ENCODE measurements at regions not wholly inside any gene's neighbourhood (a gene's known extent, or its start where the extent isn't known, plus 50 kb on each side); places are given as distances from the start of the nearest gene placed in this dataset.
"Not testable (repeated sequence)": the region's sequence is repeated elsewhere in the genome, so short reads cannot be mapped to it uniquely, and the experiment has no call there.

- not testable (repeated sequence) for H2BK15ac ChIP-seq (ENCODE audit: low read depth, poor library complexity, severe bottlenecking); H3K14ac ChIP-seq (ENCODE audit: low read length in 2 of 2); H3K9ac ChIP-seq (ENCODE audit: low read length); H3K23ac ChIP-seq (ENCODE audit: low read length in 2 of 2); H2BK12ac ChIP-seq (ENCODE audit: low read length in 2 of 2); DNase-seq; H3K36me3 ChIP-seq (ENCODE audit: control insufficient read depth in 1 of 2, insufficient read depth in 2 of 2, low read depth in 1 of 2, low read length in 2 of 2); H3K18ac ChIP-seq (ENCODE audit: low read depth in 1 of 2, low read length in 2 of 2); H3K9me3 ChIP-seq (ENCODE audit: control insufficient read depth, low read length); H3K4me1 ChIP-seq (ENCODE audit: control insufficient read depth, insufficient read depth, low read depth, low read length); H4K8ac ChIP-seq (ENCODE audit: low read length); H2AK5ac ChIP-seq (ENCODE audit: low read length, severe bottlenecking); H2BK120ac ChIP-seq (ENCODE audit: low read depth, low read length); H3K79me1 ChIP-seq (replicated peaks; ENCODE audit: low read length, poor library complexity, severe bottlenecking); H3K4me2 ChIP-seq (ENCODE audit: low read length, poor library complexity, severe bottlenecking); H3K4ac ChIP-seq (ENCODE audit: low read depth in 1 of 2, low read length in 2 of 2); H2AFZ ChIP-seq (ENCODE audit: low read depth, low read length); H3K27me3 ChIP-seq (ENCODE audit: control insufficient read depth in 1 of 2, insufficient read depth in 1 of 2, low read length in 2 of 2); H4K91ac ChIP-seq (ENCODE audit: low read length); H3K4me3 ChIP-seq (ENCODE audit: insufficient read depth in 1 of 2, low read depth in 1 of 2, low read length in 2 of 2); H2BK5ac ChIP-seq (ENCODE audit: low read depth, low read length, poor library complexity, severe bottlenecking); H3K27ac ChIP-seq (ENCODE audit: low read length, poor library complexity, severe bottlenecking)
- 98% methylated on average over 12 of the region's 27 CpGs for WGBS
Measured at GRCh38 chr2:111672641-111673040, 211.4 kb downstream of the ANAPC1 start.

GRCh38 chr2:111673526-111673925 lies 210.5 kb downstream of the ANAPC1 start:
- no peak overlapping the region for H3K4me3 ChIP-seq (ENCODE audit: insufficient read depth in 1 of 2, low read depth in 1 of 2, low read length in 2 of 2)
- no peak overlapping the region for H2BK5ac ChIP-seq (ENCODE audit: low read depth, low read length, poor library complexity, severe bottlenecking)
- H3K27me3 ChIP-seq (ENCODE audit: control insufficient read depth in 1 of 2, insufficient read depth in 1 of 2, low read length in 2 of 2) = no peaks in the 10 kb centered on the region
- no peak overlapping the region for H2AK5ac ChIP-seq (ENCODE audit: low read length, severe bottlenecking)
- no peak overlapping the region for H2BK12ac ChIP-seq (ENCODE audit: low read length in 2 of 2)
- no peak overlapping the region for H2AFZ ChIP-seq (ENCODE audit: low read depth, low read length)
- no peak overlapping the region for H4K91ac ChIP-seq (ENCODE audit: low read length)
- WGBS = 65% methylated on average over 4 of the region's 4 CpGs
- DNase-seq = no peak
- no peaks in the 10 kb centered on the region for H3K36me3 ChIP-seq (ENCODE audit: control insufficient read depth in 1 of 2, insufficient read depth in 2 of 2, low read depth in 1 of 2, low read length in 2 of 2)
- H3K14ac ChIP-seq (ENCODE audit: low read length in 2 of 2) = no peak overlapping the region
- H3K18ac ChIP-seq (ENCODE audit: low read depth in 1 of 2, low read length in 2 of 2) = peak overlapping the region in 1 of 2 experiments; percentile 42
- H3K9me3 ChIP-seq (ENCODE audit: control insufficient read depth, low read length) = no peaks in the 10 kb centered on the region
- H2BK15ac ChIP-seq (ENCODE audit: low read depth, poor library complexity, severe bottlenecking) = no peak overlapping the region
- H3K4me1 ChIP-seq (ENCODE audit: control insufficient read depth, insufficient read depth, low read depth, low read length) = peaks cover 1% of the 10 kb centered on the region
- H3K9ac ChIP-seq (ENCODE audit: low read length) = no peak overlapping the region
- H3K79me1 ChIP-seq (replicated peaks; ENCODE audit: low read length, poor library complexity, severe bottlenecking) = no peaks in the 10 kb centered on the region
- no peak overlapping the region for H3K4me2 ChIP-seq (ENCODE audit: low read length, poor library complexity, severe bottlenecking)
- no peak overlapping the region for H3K4ac ChIP-seq (ENCODE audit: low read depth in 1 of 2, low read length in 2 of 2)
- H3K23ac ChIP-seq (ENCODE audit: low read length in 2 of 2) = no peak overlapping the region
- H2BK120ac ChIP-seq (ENCODE audit: low read depth, low read length) = no peak overlapping the region
- no peak overlapping the region for H3K27ac ChIP-seq (ENCODE audit: low read length, poor library complexity, severe bottlenecking)
- H4K8ac ChIP-seq (ENCODE audit: low read length) = no peak overlapping the region

- Histone ChIP-seq H3K27me3 (ENCODE audit: control insufficient read depth in 1 of 2, insufficient read depth in 1 of 2, low read length in 2 of 2) (peaks cover 0 to 9% of the 10 kb centered on the region in 2 experiments), H3K79me1 (replicated peaks; ENCODE audit: low read length, poor library complexity, severe bottlenecking) (no peaks in the 10 kb centered on the region), H2BK15ac (ENCODE audit: low read depth, poor library complexity, severe bottlenecking) (peak overlapping the region; percentile 40), H3K36me3 (ENCODE audit: control insufficient read depth in 1 of 2, insufficient read depth in 2 of 2, low read depth in 1 of 2, low read length in 2 of 2) (no peaks in the 10 kb centered on the region), H2BK120ac (ENCODE audit: low read depth, low read length) (no peak overlapping the region), H2BK5ac (ENCODE audit: low read depth, low read length, poor library complexity, severe bottlenecking) (no peak overlapping the region), H4K8ac (ENCODE audit: low read length) (no peak overlapping the region), H3K27ac (ENCODE audit: low read length, poor library complexity, severe bottlenecking) (no peak overlapping the region), H3K23ac (ENCODE audit: low read length in 2 of 2) (no peak overlapping the region), H2AK5ac (ENCODE audit: low read length, severe bottlenecking) (no peak overlapping the region), H3K18ac (ENCODE audit: low read depth in 1 of 2, low read length in 2 of 2) (no peak overlapping the region), H3K14ac (ENCODE audit: low read length in 2 of 2) (no peak overlapping the region), H3K4ac (ENCODE audit: low read depth in 1 of 2, low read length in 2 of 2) (no peak overlapping the region), H4K91ac (ENCODE audit: low read length) (no peak overlapping the region), H3K9me3 (ENCODE audit: control insufficient read depth, low read length) (no peaks in the 10 kb centered on the region), H3K4me3 (ENCODE audit: insufficient read depth in 1 of 2, low read depth in 1 of 2, low read length in 2 of 2) (no peak overlapping the region), H3K4me2 (ENCODE audit: low read length, poor library complexity, severe bottlenecking) (no peak overlapping the region), H3K4me1 (ENCODE audit: control insufficient read depth, insufficient read depth, low read depth, low read length) (peaks cover 3% of the 10 kb centered on the region), H2BK12ac (ENCODE audit: low read length in 2 of 2) (no peak overlapping the region), H2AFZ (ENCODE audit: low read depth, low read length) (no peak overlapping the region), H3K9ac (ENCODE audit: low read length) (no peak overlapping the region)
- no peak for DNase-seq
- 94% methylated on average over 8 of the region's 10 CpGs for WGBS
Measured at GRCh38 chr2:111675419-111676194, 208.4 kb downstream of the ANAPC1 start.

GRCh38 chr2:111676291-111676822 lies 207.6 kb downstream of the ANAPC1 start:
- Histone ChIP-seq H3K27ac (ENCODE audit: low read length, poor library complexity, severe bottlenecking) (no peak overlapping the region), H3K14ac (ENCODE audit: low read length in 2 of 2) (no peak overlapping the region), H3K4me1 (ENCODE audit: control insufficient read depth, insufficient read depth, low read depth, low read length) (peaks cover 3% of the 10 kb centered on the region), H3K4ac (ENCODE audit: low read depth in 1 of 2, low read length in 2 of 2) (no peak overlapping the region), H2BK15ac (ENCODE audit: low read depth, poor library complexity, severe bottlenecking) (no peak overlapping the region), H2AFZ (ENCODE audit: low read depth, low read length) (no peak overlapping the region), H3K9ac (ENCODE audit: low read length) (no peak overlapping the region), H3K27me3 (ENCODE audit: control insufficient read depth in 1 of 2, insufficient read depth in 1 of 2, low read length in 2 of 2) (peaks cover 0 to 12% of the 10 kb centered on the region in 2 experiments), H2BK12ac (ENCODE audit: low read length in 2 of 2) (no peak overlapping the region), H2BK120ac (ENCODE audit: low read depth, low read length) (no peak overlapping the region), H3K79me1 (replicated peaks; ENCODE audit: low read length, poor library complexity, severe bottlenecking) (no peaks in the 10 kb centered on the region), H3K4me2 (ENCODE audit: low read length, poor library complexity, severe bottlenecking) (no peak overlapping the region), H3K18ac (ENCODE audit: low read depth in 1 of 2, low read length in 2 of 2) (no peak overlapping the region), H3K23ac (ENCODE audit: low read length in 2 of 2) (no peak overlapping the region), H3K36me3 (ENCODE audit: control insufficient read depth in 1 of 2, insufficient read depth in 2 of 2, low read depth in 1 of 2, low read length in 2 of 2) (no peaks in the 10 kb centered on the region), H3K9me3 (ENCODE audit: control insufficient read depth, low read length) (no peaks in the 10 kb centered on the region), H2AK5ac (ENCODE audit: low read length, severe bottlenecking) (no peak overlapping the region), H3K4me3 (ENCODE audit: insufficient read depth in 1 of 2, low read depth in 1 of 2, low read length in 2 of 2) (no peak overlapping the region), H4K91ac (ENCODE audit: low read length) (no peak overlapping the region), H4K8ac (ENCODE audit: low read length) (no peak overlapping the region), H2BK5ac (ENCODE audit: low read depth, low read length, poor library complexity, severe bottlenecking) (no peak overlapping the region)
- peak; percentile 83 for DNase-seq
- WGBS = 63% methylated on average over 3 of the region's 4 CpGs

Data from mesenchymal stem cell (in vitro differentiated cells and primary cell).